PC-9 (cell line): ENCODE measurements at regions not wholly inside any gene's neighbourhood (a gene's known extent, or its start where the extent isn't known, plus 50 kb on each side); places are given as distances from the start of the nearest gene placed in this dataset.

Experiments
- CTCF ChIP-seq: fragments of 200-600 bp; sonication (generic); conservative IDR thresholded peaks from 2 replicates; pipeline ENCODE4 v1.6.1; 2017; ENCODE audit warnings: mixed run types, antibody characterized with exemption, mild to moderate bottlenecking, moderate library complexity
- EZH2 ChIP-seq: fragments of 200-600 bp; sonication (generic); IDR thresholded peaks from 2 replicates; pipeline ENCODE4 v1.8.0; 2017; ENCODE audit warnings: antibody characterized with exemption, low read depth

DNA sequence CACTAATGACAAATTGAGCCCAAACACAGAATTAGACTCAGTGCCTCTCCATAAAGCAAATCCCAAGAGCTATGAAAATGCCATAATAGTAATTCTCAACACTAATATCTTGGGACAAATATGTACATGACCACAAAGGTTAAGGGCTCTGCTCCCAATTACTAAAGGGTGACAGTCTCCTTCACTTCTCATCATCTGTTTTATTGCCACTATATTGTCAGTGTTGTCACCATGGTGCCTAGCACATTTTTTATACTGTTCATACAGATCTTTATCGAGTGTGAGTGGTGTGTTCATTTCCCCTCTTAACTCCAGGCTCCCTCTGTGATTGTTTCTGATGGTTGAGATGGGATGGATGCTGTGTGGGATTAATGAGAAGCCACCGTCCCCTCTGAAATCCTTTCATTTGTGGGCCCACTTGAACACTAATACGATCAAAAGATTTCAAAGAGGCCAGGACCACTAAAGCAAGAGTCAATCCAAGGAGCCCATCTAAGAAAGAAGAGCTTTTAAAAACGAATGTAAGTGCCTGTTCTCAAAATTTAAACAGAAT, 277.7 kb downstream of the GXYLT1 start:
- TF ChIP-seq CTCF: no peak
- no peak for TF ChIP-seq EZH2
